ENCODE measurements at regions not wholly inside any gene's neighbourhood (a gene's known extent, or its start where the extent isn't known, plus 50 kb on each side); places are given as distances from the start of the nearest gene placed in this dataset.

DNA sequence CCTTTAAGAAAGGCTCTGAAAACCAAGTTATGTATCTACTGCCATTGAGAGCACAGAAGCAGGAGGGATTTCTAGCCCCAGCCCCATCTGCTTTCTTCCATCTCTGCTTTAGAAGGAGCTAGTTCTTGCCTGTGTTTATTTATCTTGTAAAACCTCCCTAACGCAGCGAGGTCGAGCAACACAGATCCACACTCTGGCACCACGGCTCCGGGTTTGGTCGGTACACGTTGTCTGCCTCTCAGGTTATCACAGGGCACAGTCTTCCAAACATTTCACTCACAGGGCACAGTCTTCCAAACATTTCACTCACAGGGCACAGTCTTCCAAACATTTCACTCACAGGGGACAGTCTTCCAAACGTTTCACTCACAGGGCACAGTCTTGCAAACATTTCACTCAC, 69.7 kb upstream of the TLR3 start:
- H4K20me1 ChIP-seq (ENCODE audit: insufficient read depth) = no peaks in the 10 kb centered on the region
- no peak overlapping the region for H2AFZ ChIP-seq (ENCODE audit: low read depth)
- no peaks in the 10 kb centered on the region for H3K9me3 ChIP-seq
- H3F3A ChIP-seq (replicated peaks; ENCODE audit: insufficient read depth) = no peaks in the 10 kb centered on the region
- H3K4me3 ChIP-seq (ENCODE audit: low read depth in 2 of 2, low read length in 1 of 2) = no peak overlapping the region
- DNase-seq = no peak
- ChIA-PET POLR2A (no interaction called here), CTCF (interaction anchor here (1.0 kb wide), 1 partner anchor 23 kb away, joined by 3 read pairs; no protein-coding TSS in a partner anchor)
- peaks cover 0 to 5% of the 10 kb centered on the region in 2 experiments; a peak in 2 of 4 replicates for H3K4me1 ChIP-seq (ENCODE audit: control insufficient read depth in 1 of 2, insufficient read depth in 2 of 2, low read depth in 1 of 2, low read length in 1 of 2)
- 69% methylated on average over 8 of the region's 8 CpGs for WGBS (ENCODE audit: low lambda C conversion rate)
- H3K4me2 ChIP-seq = no peak overlapping the region
- TF ChIP-seq FOXJ3 (CRISPR knock-in tag; IDR thresholded peaks at IDR 0.05) (no peak), IRF3 (IDR thresholded peaks at IDR 0.05; ENCODE audit: low read depth, low read length) (no peak), EZH2phosphoT487 (IDR thresholded peaks at IDR 0.05; ENCODE audit: borderline replicate concordance, low read depth) (no peak), YY1 (IDR thresholded peaks at IDR 0.05; ENCODE audit: low read depth) (no peak), TAF1 (IDR thresholded peaks at IDR 0.05; ENCODE audit: borderline replicate concordance, low read depth, low read length) (no peak), PBX3 (IDR thresholded peaks at IDR 0.05) (no peak), FOXM1 (IDR thresholded peaks at IDR 0.05; ENCODE audit: low read depth) (no peak), EP300 (IDR thresholded peaks at IDR 0.05; ENCODE audit: borderline replicate concordance in 1 of 2, low read depth in 1 of 2, low read length in 1 of 2) (no peak), SIN3A (IDR thresholded peaks at IDR 0.05; ENCODE audit: borderline replicate concordance, low read depth, low read length) (no peak), RXRA (IDR thresholded peaks at IDR 0.05; ENCODE audit: borderline replicate concordance, low read depth) (no peak)
- TF ChIP-seq, protein P1, sequence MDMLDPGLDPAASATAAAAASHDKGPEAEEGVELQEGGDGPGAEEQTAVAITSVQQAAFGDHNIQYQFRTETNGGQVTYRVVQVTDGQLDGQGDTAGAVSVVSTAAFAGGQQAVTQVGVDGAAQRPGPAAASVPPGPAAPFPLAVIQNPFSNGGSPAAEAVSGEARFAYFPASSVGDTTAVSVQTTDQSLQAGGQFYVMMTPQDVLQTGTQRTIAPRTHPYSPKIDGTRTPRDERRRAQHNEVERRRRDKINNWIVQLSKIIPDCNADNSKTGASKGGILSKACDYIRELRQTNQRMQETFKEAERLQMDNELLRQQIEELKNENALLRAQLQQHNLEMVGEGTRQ (IDR thresholded peaks at IDR 0.05; ENCODE audit: borderline replicate concordance, low read depth, low read length) = no peak
- TF ChIP-seq, protein P2, sequence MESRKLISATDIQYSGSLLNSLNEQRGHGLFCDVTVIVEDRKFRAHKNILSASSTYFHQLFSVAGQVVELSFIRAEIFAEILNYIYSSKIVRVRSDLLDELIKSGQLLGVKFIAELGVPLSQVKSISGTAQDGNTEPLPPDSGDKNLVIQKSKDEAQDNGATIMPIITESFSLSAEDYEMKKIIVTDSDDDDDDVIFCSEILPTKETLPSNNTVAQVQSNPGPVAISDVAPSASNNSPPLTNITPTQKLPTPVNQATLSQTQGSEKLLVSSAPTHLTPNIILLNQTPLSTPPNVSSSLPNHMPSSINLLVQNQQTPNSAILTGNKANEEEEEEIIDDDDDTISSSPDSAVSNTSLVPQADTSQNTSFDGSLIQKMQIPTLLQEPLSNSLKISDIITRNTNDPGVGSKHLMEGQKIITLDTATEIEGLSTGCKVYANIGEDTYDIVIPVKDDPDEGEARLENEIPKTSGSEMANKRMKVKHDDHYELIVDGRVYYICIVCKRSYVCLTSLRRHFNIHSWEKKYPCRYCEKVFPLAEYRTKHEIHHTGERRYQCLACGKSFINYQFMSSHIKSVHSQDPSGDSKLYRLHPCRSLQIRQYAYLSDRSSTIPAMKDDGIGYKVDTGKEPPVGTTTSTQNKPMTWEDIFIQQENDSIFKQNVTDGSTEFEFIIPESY (IDR thresholded peaks at IDR 0.05; ENCODE audit: borderline replicate concordance, low read depth) = no peak
- TF ChIP-seq, protein P3, sequence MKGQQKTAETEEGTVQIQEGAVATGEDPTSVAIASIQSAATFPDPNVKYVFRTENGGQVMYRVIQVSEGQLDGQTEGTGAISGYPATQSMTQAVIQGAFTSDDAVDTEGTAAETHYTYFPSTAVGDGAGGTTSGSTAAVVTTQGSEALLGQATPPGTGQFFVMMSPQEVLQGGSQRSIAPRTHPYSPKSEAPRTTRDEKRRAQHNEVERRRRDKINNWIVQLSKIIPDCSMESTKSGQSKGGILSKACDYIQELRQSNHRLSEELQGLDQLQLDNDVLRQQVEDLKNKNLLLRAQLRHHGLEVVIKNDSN (IDR thresholded peaks at IDR 0.05; ENCODE audit: borderline replicate concordance, low read depth) = no peak
- H3K27me3 ChIP-seq (ENCODE audit: insufficient read depth) = no peaks in the 10 kb centered on the region
- no peak overlapping the region for H3K9ac ChIP-seq
- H3K9me2 ChIP-seq = no peaks in the 10 kb centered on the region
- H3K27ac ChIP-seq (ENCODE audit: low read depth in 2 of 2, low read length in 1 of 2) = no peak overlapping the region
- no peaks in the 10 kb centered on the region for H3K79me2 ChIP-seq (ENCODE audit: insufficient read depth)
- no peaks in the 10 kb centered on the region for H3K36me3 ChIP-seq (replicated peaks in 1 of 2; ENCODE audit: control insufficient read depth in 1 of 2, insufficient read depth in 2 of 2, low read length in 1 of 2)
